ENCODE measurements at regions not wholly inside any gene's neighbourhood (a gene's known extent, or its start where the extent isn't known, plus 50 kb on each side); places are given as distances from the start of the nearest gene placed in this dataset.

DNA sequence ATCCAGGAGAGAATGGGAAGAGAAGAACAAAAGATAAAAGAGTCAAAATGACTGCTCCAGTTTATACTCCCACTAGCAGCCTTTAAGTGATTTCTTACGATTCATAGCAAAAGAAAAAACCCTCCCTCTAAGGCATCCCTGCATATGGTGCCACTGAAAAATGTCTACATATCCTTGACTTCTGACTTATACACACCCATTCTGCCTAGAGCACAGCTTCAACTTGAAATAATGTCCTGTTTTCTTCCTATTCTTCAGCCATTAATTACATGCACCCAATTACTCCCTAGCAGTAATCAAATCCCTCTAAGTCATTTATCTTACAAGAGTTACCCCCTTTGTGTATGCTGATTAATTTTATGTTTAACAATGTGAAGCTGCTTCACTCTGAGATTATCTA, 393.5 kb downstream of the HTR7 start:
- H3K9me3 ChIP-seq: no peaks in the 10 kb centered on the region
- 38% methylated on average over 1 of the region's 1 CpG for WGBS
- no peak for TF ChIP-seq POLR2AphosphoS5 (IDR thresholded peaks at IDR 0.05)
- TF ChIP-seq POLR2A (IDR thresholded peaks at IDR 0.05): no peak
- TF ChIP-seq CTCF (IDR thresholded peaks at IDR 0.05): no peak
- H3K4me3 ChIP-seq: no peak overlapping the region
- no peak overlapping the region for H3K27ac ChIP-seq
- DNase-seq (ENCODE audit: low spot score): no peak
- no peaks in the 10 kb centered on the region for H3K4me1 ChIP-seq (replicated peaks)
- no peaks in the 10 kb centered on the region for H3K36me3 ChIP-seq
- no peaks in the 10 kb centered on the region for H3K27me3 ChIP-seq (replicated peaks; ENCODE audit: insufficient read depth)
- intact Hi-C loops (cut with DNase I): no loop called here

GRCh38 chr10:90470966-90471365, 386.9 kb downstream of the HTR7 start:
- intact Hi-C loops (cut with DNase I): no loop called here
- no peaks in the 10 kb centered on the region for H3K27me3 ChIP-seq (replicated peaks; ENCODE audit: insufficient read depth)
- H3K27ac ChIP-seq: no peak overlapping the region
- no peaks in the 10 kb centered on the region for H3K4me1 ChIP-seq (replicated peaks)
- no peak for DNase-seq (ENCODE audit: low spot score)
- WGBS: 59% methylated on average over 1 of the region's 1 CpG
- H3K36me3 ChIP-seq: no peaks in the 10 kb centered on the region
- no peaks in the 10 kb centered on the region for H3K9me3 ChIP-seq
- no peak for TF ChIP-seq POLR2AphosphoS5 (IDR thresholded peaks at IDR 0.05)
- TF ChIP-seq CTCF (IDR thresholded peaks at IDR 0.05): no peak
- TF ChIP-seq POLR2A (IDR thresholded peaks at IDR 0.05): no peak
- no peak overlapping the region for H3K4me3 ChIP-seq

DNA sequence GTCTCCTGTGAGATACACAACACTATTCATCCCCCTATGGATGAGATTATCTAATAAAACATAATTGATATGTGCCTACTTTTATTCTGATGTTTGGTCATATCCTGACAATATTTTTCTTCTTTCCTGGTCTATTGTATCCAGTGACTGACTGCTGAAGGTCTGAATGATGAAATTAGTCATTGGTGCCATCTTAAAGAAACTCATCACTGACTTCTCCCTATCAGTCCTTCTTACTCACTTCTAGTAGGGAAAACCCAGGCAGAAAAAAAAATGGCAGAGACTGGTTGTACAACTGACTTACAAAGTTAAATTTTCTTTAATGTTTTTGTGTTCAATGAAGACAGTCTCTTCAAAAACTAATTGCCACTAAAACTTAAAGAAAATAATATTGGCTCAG, 377.4 kb downstream of the HTR7 start:
- no peak for TF ChIP-seq CTCF (IDR thresholded peaks at IDR 0.05)
- TF ChIP-seq POLR2A (IDR thresholded peaks at IDR 0.05): no peak
- TF ChIP-seq POLR2AphosphoS5 (IDR thresholded peaks at IDR 0.05): no peak
- no peaks in the 10 kb centered on the region for H3K27me3 ChIP-seq (replicated peaks; ENCODE audit: insufficient read depth)
- H3K4me3 ChIP-seq: no peak overlapping the region
- no peaks in the 10 kb centered on the region for H3K36me3 ChIP-seq
- intact Hi-C loops (cut with DNase I): no loop called here
- no peak for DNase-seq (ENCODE audit: low spot score)
- no peaks in the 10 kb centered on the region for H3K9me3 ChIP-seq
- no peaks in the 10 kb centered on the region for H3K4me1 ChIP-seq (replicated peaks)
- H3K27ac ChIP-seq: no peak overlapping the region

GRCh38 chr10:90481326-90481923, 376.4 kb downstream of the HTR7 start:
- H3K9me3 ChIP-seq: no peaks in the 10 kb centered on the region
- TF ChIP-seq CTCF (IDR thresholded peaks at IDR 0.05): no peak
- TF ChIP-seq POLR2A (IDR thresholded peaks at IDR 0.05): no peak
- no peak for TF ChIP-seq POLR2AphosphoS5 (IDR thresholded peaks at IDR 0.05)
- no peaks in the 10 kb centered on the region for H3K27me3 ChIP-seq (replicated peaks; ENCODE audit: insufficient read depth)
- intact Hi-C loops (cut with DNase I): no loop called here
- no peak overlapping the region for H3K27ac ChIP-seq
- DNase-seq (ENCODE audit: low spot score): no peak
- 81% methylated on average over 4 of the region's 4 CpGs for WGBS
- no peak overlapping the region for H3K4me3 ChIP-seq
- H3K36me3 ChIP-seq: no peaks in the 10 kb centered on the region
- H3K4me1 ChIP-seq (replicated peaks): no peaks in the 10 kb centered on the region

DNA sequence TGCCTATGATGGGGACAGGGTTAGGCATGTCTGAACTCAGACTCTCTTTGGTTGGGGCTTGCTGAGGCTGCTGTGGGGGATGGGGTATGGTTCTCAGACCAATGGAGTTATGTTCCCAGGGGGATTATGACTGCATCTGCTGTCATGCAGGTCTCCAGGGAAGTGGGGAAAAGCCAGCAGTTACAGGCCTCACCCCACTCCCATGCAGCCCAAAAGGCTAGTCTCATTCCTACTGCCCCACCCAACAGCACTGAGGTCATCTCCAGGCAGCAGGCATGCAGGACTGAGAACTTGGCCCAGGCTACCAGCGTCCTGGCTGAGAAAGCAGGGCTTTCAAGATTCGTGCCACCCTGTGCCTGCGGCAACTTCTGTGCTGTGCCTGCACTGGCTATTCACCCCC, 373.3 kb downstream of the HTR7 start:
- TF ChIP-seq POLR2AphosphoS5 (IDR thresholded peaks at IDR 0.05) (no peak), POLR2A (IDR thresholded peaks at IDR 0.05) (no peak), CTCF (IDR thresholded peaks at IDR 0.05) (no peak)
- Histone ChIP-seq H3K27me3 (replicated peaks; ENCODE audit: insufficient read depth) (no peaks in the 10 kb centered on the region), H3K36me3 (no peaks in the 10 kb centered on the region), H3K4me1 (replicated peaks) (no peaks in the 10 kb centered on the region), H3K27ac (no peak overlapping the region), H3K4me3 (no peak overlapping the region), H3K9me3 (no peaks in the 10 kb centered on the region)
- DNase-seq (ENCODE audit: low spot score): no peak
- WGBS: 62% methylated on average over 3 of the region's 3 CpGs
- intact Hi-C loops (cut with DNase I): no loop called here
